GM12892 (cell line): ENCODE measurements at regions not wholly inside any gene's neighbourhood (a gene's known extent, or its start where the extent isn't known, plus 50 kb on each side); places are given as distances from the start of the nearest gene placed in this dataset.

Experiments
- POLR2A ChIP-seq: IDR thresholded peaks from 2 replicates; pipeline ENCODE4 v1.6.1; 2011; ENCODE audit warnings: low read depth, low read length, control low read depth
- TAF1 ChIP-seq: IDR thresholded peaks from 2 replicates; pipeline ENCODE4 v1.6.1; 2011; ENCODE audit warnings: low read depth, mild to moderate bottlenecking, control low read depth, low read length, borderline replicate concordance

GRCh38 chr20:1761116-1761515 lies 103.5 kb upstream of the SIRPG start:
- TF ChIP-seq TAF1, result no peak
- TF ChIP-seq POLR2A, result no peak
